CD4-positive, alpha-beta T cell treated with Interleukin-6 at 100 ng/mL for 8 hours (primary cell): ENCODE measurements at regions not wholly inside any gene's neighbourhood (a gene's known extent, or its start where the extent isn't known, plus 50 kb on each side); places are given as distances from the start of the nearest gene placed in this dataset.

Experiments
- DNase-seq: peaks from one replicate; pipeline ENCODE4 v3.0.0-alpha.2; 2020; ENCODE audit warnings: mixed read lengths, low spot score

DNA sequence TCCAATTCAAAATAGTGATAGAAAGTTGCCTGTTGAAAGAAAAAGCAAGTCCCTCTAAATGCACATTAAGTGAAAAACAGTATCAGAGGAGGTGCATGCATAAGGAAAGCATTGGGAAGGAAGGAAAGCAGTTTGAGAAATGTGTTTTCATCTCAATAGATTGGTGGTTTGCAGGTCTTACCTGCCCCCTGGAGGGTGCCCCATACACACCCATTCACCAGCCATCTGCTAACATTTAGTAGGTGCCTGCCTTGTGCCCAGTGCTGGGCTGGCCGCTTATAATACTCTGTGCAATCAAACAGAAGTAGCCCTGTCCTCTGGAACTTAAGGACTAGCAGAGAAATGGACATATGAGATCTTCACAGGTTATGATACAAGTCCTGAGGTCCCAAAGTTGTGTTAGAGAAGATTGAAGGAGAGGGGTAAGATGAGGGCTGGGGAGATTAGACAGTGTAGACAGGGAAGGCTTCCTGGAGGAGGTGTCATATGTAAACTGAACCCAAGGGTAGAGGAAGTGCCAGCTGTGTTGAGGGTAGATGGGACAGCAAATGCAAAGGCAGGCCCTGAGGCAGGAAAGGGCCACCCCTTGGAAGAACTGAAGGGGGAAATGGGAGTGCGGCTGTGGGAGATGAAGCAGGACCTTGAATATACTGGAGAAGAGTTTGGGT, 184.2 kb downstream of the MN1 start:
- no peak for DNase-seq

DNA sequence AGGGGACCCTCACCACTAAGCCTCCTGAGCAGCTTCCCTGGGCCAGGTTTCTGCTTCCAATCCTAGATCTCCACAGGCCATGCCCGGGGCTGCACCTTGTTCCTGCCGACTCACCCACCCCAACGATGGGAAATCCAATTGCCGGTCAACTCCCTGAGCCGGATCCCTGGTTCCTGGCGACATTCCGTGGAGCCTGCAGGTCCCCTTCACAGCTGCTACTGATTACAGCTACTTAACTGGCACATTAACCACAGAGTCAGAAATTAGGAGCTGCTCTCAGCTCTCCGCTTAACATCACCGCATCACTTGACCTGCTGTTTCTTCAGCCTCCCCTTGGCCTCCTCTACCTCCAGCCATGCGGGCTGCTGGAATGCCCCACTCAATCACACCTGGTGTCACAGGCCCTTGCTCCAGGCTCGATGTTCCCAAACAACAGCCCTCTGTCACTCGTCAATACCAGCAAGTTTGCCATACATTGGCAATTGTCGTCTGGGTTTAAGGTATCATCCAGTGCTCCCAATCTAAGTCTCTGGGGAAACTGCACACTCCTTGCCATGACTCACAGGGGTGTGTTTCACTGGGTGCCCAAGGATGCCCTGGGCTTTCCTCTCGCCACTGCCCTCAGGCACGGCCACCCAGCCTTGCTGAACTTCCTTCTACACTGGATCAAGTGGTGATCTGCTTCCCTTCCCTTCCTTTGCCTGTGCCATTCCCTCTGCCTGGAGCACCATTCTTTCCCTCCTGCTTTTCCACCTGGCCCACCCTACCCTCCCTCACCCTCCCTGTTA, 181.0 kb downstream of the MN1 start:
- DNase-seq = no peak

DNA sequence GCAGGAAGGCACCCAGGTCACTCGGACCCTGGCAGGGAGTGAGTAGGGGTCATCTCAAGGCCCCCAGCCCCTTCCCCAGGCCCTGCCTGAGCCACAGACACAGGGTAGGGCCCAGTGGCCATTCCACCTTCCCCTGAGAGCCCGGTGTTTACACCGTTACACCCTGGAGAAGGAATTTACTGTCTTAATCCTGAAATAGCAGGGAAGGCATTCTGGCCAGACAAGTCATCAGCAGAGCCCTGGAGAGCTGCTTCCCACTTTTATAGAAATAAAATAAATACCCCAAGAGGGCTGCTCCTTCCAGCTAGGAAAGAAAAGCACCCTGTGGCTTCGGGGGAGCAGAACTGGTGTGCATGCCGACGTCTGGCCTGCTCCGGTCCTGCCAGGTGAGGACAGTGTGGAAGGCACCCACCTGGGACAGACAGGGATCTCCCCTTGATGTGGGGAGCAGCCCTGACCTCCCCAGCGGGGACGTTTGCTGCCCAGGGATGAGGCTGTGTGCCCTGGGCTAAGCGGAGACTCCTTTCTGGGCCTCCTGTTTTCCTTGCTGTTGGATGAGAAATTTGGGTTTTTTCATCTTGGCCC, 180.0 kb downstream of the MN1 start:
- no peak for DNase-seq

DNA sequence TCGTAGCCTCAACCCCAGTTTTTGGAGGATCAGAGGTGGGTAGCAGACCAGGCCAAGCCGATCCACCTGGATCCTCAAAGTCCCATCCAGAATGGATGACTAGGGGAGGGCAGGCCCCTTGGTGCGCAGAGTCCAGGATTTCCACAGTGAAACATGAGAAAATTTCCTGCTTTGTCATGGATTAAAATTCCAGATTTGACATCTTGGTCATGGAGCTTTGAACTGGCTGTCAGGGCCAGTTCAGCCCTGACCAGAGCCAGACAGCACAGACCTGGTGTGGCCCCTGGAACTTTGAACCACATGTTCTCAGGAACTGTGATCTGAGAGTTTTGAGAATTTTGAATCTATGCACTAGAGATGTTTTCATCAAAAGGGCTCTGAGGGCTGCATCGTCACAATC, 177.5 kb downstream of the MN1 start:
- DNase-seq = no peak

DNA sequence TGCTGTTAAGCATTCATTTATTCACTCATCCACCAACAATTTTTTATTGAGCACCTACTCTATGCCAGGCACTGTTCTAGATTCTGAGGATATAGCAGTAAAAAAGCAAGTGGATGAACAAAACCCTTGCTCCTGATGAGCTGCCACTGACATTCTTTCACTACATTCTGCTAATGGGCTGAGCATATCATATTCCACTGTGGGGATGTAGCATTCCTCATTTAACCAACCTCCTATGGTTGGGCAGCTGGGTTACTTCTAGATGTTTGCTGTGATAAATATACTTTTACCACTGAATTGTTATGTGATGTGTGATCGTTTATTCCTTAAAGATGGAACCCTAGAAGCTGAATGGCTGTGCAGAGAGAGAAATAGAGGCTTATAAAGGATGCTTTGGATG, 176.9 kb downstream of the MN1 start:
- no peak for DNase-seq

DNA sequence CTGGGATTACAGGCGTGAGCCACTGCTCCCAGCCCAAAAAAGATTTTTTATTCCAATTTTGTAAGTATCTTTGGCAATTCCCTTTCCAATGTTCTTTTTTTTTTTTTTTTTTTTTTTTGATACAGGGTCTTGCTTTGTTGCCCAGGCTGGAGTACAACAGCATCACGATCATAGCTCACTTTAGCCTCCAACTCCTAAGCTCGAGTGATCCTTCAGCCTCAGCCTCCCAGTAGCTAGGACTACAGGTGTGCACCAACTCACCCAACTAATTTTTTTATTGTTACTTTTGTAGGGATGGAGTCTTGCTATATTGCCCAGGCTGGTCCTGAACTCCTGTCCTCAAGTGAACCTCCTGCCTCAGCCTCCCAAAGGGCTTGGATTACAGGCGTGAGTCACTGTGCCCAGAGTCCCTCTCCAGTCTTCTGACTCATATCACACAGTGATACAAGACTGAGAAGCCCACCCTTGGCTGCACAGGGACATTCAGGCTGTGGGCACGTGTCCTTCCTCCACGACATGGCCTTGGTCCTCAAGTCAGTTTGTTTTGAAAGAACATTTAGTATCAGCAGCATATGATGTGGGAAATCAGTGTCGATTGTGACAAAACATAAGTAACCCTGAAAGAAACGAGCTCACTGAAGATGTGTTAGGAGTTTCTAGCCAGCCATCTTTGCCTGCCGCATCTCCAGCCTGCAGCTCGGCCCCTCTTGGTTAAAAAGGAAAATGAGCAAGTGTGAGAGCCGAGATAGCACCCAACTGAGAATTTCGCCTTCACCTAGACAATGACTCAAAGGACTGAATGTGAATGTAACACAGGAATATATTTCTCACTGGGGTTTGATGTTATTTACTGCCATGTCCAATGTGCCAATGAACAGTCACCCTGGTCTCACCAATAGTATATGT, 175.5 kb downstream of the MN1 start:
- DNase-seq = no peak

DNA sequence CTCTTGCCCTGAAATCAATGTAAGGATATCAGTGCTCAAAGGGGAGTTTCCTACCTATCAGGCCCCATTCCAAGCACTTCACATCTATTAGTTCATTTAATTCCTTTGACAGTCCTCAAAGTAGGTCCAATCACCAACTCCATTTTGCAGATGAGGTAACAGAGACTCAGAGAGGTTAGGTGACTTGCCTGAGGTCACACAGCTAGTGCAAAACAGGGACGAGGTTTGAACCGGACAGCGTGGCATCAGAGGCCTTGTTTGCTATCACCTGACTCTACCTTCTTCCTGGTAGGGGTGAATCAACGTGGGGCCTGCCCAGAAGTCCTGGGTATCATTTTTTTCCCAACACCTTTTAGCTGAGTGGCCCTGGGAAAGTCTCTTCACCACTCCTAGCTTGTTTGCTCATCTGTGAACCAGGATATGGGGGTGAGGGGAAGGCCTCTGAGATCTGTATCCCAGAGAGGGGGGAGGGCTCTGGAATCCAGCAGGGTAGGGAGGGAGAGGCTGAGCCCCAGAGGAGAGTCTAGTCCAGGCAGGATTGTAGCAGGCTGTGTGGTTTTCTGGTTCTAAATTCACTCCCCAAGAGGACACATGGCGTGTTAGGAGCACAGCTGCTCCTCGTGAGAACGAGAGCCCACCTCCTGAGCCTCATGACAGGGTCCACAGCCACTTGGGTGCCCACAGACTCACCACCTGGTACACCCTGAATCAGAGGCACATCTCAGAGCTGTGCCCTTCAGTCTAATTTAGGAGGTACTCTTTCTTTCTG, 174.7 kb downstream of the MN1 start:
- DNase-seq = no peak

DNA sequence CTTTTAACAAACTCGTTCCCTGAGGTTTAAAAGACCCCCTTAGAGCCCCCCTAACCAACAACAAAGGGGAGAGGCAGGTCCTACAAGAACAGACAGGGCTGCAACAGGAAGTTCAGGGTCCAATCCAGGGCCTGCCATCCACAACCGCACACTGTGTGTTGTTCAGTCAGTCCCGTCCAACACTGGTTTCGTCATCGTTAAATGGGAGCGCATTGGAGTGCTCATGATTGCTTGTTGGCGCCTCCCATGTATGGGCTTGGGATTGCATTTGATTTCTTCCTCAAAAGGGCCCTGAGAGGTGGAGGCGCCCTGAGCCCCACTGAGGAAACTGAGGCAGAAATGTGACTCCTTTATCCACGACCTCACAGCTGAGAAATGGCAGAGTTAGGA, 174.1 kb downstream of the MN1 start:
- no peak for DNase-seq

DNA sequence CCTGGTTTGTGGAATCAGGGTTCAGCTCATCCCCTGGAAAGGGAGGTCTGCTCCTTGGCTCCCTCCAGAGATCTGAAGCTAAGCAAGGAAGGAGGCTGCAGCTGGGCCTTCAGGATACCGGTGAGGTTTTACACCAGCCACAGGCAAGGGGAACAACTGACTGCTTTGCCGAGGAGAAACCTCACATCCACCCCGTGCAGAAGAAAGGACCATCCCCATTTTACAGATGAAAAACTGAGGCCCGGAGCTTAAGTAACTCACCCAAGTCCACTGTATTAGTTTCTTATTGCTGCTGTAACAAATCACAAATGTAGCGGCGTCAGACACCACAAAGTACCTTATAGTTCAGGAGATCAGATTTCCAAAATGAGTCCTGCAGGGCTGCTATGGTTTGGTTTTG, 173.7 kb downstream of the MN1 start:
- no peak for DNase-seq

DNA sequence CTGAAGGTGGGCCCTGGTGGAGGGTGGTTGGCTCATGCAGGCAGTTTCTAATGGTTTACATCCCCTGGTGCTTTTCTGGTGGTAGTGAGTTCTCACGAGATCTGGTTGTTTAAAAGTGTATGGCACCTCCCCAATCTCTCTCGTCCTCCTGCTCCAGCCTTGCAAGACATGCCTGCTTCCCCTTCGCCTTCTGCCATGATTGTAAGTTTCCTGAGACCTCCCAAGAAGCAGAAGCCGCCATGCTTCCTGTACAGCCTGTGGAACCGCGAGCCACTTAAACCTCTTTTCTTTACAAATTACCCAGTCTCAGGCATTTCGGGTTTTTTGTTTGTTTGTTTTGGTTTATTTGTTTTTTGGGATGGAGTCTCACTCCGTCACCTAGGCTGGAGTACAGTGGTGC, 173.2 kb downstream of the MN1 start:
- DNase-seq = no peak

DNA sequence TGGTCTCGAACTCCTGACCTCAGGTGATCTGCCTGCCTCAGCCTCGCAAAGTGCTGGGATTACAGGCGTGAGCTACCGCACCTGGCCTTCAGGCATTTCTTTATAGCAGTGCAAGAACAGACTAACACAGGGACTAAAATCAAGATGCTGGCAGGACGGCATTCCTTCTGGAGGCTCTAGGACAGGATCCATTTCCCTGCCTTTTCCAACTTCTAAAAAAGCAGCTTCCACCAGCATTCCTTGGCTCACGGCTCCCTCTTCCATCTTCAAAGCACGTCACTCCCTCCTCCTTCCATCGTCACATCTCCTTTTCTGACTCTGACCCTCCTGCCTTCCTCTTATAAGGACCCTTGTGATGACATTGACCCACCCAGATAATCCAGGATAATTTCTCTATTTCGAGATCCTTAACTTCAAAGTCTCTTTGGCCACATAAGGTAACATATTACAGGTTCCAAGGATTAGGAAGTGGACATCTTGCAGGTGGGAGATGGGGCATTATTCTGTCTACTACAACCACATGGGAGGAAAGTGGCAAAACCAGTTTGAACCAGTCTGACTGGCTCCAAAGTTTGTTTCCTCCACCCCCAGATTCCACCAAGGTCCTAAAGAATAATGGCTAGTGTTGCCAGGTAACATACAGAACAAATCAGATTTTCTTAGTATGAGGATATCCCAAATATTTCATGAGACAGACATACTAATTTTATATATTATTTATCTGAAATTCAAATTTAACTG, 172.5 kb downstream of the MN1 start:
- no peak for DNase-seq

DNA sequence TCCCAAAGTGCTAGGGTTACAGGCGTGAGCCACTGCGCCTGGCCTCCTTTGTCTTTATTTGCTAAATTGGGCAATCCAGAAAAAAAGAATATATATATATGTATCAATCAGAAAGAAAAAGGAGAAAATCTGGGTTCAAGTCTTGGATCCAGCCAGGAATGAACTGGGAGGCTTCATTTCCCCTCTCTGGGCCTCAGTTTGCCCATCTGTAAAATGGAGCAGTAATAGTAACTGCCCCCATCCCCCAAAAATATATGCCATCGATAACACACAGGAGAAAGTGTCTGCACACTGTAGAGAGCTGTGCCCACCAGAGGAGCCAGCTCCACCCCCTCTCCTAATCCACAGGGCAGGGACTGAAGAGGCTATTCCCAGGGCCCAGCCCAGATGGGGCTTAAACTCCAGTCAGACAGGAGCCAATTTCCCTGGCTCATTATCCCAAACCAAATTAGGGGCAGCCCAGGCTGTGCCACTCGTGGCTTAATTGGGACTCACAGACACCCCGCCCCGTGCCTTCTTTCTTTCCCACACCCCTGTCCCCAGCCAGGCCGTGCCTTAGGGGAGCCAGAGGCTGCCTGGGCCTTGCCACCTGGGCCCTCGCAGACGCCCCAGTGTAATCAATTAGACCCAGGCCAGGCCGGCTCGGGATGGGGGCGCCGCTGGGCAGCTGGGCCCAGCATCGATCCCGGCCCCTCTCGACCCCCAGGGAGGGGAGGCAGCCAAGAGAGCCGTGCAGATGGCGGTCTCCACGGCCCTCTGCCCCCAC, 171.5 kb downstream of the MN1 start:
- DNase-seq = no peak

DNA sequence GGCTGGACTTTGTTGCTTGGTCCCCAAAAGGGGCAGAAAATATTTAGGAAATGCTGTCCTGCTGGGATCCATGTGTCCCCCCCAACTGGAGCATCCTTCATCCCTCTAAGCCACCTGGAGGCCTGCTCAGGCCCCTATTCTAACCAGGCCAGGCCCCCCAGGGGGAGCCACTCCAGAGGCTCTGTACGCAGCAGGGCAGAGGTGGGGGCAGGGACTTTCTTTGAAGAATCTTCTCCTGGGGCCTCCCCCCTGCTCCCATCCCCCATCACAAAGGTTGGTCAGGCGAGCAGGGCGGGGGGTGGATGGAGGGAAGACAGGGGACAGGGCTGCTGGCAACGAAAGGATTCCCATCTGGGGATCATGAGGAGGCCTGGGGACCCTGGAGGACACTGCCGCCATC, 170.8 kb downstream of the MN1 start:
- no peak for DNase-seq

DNA sequence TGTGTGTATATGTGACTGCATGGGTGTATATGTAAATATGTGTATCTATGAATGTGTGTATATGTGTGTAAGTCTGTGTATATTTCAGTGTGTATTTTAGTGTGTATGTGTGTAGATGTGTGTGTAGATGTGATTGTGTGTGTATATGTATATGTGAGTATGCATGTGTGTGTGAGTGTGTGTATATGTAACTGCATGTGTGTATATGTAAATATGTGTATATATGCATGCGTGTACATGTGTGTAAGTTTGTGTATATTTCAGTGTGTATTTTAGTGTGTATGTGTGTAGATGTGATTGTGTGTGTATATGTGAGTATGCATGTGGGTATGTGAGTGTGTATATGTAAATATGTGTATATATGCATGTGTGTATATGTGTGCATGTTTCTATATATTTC, 169.9 kb downstream of the MN1 start:
- DNase-seq = no peak

DNA sequence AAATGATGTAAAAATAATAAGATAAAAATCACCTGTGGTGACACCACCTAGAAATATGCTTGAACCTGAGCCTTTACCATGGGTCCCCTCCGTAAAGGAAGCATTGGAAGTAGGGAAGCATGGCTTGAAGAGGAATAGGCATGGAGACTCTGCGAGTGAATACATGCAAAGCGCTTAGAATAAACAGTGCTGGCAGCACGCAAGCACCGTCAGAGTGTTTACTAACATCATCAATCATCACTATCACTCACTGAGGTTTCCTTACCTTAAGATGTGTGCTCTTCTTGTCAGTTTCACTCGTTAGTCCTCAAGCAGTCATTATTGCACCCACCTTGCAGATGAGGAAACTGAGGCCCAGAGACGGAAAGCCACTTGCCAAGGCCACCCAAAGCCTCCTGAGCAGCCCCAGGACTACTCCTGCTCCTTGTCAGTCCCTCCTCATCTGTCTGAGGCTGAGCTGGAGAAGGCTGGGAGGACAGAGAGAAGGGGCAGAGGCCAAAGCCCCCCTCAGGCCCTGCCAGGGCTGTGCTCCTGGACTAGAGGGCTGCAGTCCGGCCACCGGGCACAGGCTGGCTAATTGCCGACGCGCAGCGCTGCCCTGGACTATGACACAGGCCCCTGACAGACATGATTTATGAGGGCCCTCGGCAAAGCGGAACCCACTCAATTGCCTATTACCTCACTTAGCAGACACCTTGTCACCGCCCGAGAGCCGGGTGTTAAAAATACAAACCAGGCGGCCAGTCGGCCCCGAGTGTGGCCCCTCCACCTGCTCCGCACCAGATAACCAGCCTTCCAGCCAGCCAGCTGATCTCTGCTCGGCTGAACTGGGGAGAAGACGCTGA, 168.9 kb downstream of the MN1 start:
- DNase-seq = no peak

DNA sequence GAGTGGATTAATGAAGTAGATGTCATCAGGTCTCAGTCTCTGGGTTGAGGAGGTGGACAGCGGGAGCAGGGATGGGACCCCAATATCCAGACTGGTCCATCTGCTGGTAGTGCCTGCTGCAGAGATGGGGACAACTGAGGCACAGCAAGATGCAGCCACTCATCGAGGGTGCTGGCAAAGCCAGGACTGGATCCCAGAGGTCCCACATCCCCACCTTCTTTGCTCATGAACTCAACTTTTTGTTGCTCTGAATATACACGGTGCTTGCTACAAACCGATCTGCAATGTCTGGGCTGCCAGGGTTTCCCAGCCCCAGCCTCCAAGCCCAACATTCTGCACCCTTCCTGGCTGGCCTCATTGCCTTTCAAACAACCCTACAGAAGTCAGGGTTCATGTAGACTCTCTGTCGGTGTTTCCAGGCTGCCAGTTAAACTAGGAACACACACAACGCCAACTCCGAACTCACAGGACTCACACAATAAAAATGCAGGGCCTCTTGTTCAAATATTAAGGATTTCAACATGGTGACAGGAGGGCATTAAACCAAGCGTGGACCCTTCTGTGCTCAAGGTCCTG, 168.2 kb downstream of the MN1 start:
- DNase-seq = no peak

DNA sequence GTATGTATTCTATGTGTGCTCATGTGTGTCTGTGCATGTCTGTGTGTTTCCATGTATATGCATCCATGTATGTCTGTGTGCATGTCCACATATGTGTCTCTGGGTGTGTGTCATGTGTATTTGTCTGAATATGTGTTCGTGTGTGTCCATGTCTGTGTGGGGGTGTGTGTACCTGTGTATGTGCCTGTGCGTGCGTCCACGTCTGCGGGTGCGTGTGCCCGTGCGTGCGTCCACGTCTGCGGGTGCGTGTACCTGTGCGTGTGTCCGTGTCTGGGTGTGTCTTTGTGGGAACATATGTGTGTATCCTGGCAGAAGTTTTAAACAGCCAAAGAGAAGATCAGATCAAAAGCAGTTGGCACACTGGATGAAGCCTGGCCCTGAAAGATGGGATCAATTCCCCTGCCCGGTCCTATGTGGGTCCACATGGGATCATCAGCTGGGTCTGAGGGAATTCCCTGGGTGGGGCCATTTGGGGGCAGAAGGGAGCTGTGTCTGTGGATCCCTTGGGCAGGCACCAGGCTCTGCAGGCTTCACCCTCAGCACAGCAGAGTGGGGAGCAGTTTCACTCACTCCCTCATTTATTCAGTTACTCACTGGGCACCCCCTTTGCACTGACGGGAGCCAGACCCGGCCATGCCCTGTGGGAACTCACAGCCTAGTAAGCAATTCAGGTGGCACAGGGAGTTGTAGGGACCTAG, 167.4 kb downstream of the MN1 start:
- no peak for DNase-seq

DNA sequence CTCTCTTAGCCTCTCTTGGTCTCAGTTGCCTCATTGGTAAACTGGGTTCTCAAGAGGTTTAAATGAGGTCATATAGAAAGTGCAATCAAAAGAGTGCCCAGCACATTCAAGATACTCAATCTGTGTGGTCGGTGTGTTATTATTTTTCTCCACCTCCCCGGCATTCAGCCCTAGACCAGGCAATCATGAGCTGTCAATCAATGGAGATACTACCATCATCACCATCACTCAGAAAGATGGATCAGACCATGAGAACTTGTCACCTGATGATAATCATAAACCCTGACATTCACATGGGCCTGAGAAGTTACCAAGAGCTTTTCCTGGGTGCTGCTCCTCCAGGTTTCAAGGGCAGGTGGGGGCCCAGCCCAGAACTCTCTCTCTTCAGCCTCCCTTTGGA, 166.1 kb downstream of the MN1 start:
- no peak for DNase-seq
